ENCODE measurements at regions not wholly inside any gene's neighbourhood (a gene's known extent, or its start where the extent isn't known, plus 50 kb on each side); places are given as distances from the start of the nearest gene placed in this dataset.

DNA sequence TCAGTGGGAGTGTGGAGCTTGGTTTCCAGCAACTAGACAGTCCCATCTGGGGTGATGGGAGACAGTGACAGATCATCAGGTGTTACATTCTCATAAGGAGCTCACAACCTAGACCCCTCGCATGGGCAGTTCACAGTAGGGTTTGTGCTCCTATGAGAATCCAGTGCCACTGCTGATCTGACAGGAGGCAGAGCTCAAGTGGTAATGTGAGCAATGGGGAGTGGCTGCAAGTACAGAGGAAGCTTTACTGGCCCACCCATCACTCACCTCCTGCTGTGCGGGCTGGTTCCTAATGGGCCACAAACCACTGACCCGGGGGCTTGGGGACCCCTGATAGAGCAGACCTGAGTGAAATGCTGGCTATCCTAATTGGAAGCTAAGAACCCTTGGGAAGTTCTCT lies 242.8 kb downstream of the BAMBI start:
- Histone ChIP-seq H3K9me1 (ENCODE audit: control insufficient read depth, extremely low read depth, insufficient read depth, low read length) (no peaks in the 10 kb centered on the region), H3K9ac (ENCODE audit: control insufficient read depth, extremely low read depth, insufficient read depth, low read length) (no peak overlapping the region), H3K27ac (ENCODE audit: control insufficient read depth, insufficient read depth, low read length) (no peak overlapping the region), H4K20me1 (ENCODE audit: control insufficient read depth, extremely low read depth, insufficient read depth, low read length) (no peaks in the 10 kb centered on the region), H3K4me2 (ENCODE audit: control insufficient read depth, extremely low read depth, insufficient read depth, low read depth, low read length) (no peak overlapping the region), H3K36me3 (ENCODE audit: control insufficient read depth in 2 of 2, extremely low read depth in 1 of 2, insufficient read depth in 2 of 2, low read length in 2 of 2) (no peaks in the 10 kb centered on the region), H3K79me2 (ENCODE audit: control insufficient read depth, insufficient read depth, low read length) (no peaks in the 10 kb centered on the region), H3K27me3 (ENCODE audit: control insufficient read depth, extremely low read depth, insufficient read depth, low read length) (peaks cover 7% of the 10 kb centered on the region), H3K9me3 (ENCODE audit: control insufficient read depth, low read depth, low read length) (no peaks in the 10 kb centered on the region), H2AFZ (ENCODE audit: control insufficient read depth, low read length) (no peak overlapping the region), H3K4me1 (ENCODE audit: control insufficient read depth, extremely low read depth, insufficient read depth, low read length) (no peaks in the 10 kb centered on the region), H3K4me3 (ENCODE audit: control insufficient read depth in 2 of 3, extremely low read depth in 1 of 3, insufficient read depth in 2 of 3, low read depth in 1 of 3, low read length in 3 of 3) (no peak overlapping the region)
- DNase-seq (ENCODE audit: low read depth, low spot score) (no peak), FAIRE-seq (no peak)
- dilution Hi-C loops (cut with MboI; ENCODE audit: extremely low pct_ligation_motif_present, low sequenced_read_pairs) = no loop called here
- TF ChIP-seq, protein P1, sequence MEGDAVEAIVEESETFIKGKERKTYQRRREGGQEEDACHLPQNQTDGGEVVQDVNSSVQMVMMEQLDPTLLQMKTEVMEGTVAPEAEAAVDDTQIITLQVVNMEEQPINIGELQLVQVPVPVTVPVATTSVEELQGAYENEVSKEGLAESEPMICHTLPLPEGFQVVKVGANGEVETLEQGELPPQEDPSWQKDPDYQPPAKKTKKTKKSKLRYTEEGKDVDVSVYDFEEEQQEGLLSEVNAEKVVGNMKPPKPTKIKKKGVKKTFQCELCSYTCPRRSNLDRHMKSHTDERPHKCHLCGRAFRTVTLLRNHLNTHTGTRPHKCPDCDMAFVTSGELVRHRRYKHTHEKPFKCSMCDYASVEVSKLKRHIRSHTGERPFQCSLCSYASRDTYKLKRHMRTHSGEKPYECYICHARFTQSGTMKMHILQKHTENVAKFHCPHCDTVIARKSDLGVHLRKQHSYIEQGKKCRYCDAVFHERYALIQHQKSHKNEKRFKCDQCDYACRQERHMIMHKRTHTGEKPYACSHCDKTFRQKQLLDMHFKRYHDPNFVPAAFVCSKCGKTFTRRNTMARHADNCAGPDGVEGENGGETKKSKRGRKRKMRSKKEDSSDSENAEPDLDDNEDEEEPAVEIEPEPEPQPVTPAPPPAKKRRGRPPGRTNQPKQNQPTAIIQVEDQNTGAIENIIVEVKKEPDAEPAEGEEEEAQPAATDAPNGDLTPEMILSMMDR (optimal IDR thresholded peaks at IDR 0.05 in 1 of 3, IDR thresholded peaks at IDR 0.05 in 1 of 3, conservative IDR thresholded peaks at IDR 0.05 in 1 of 3; ENCODE audit: extremely low read depth in 1 of 3, insufficient read depth in 2 of 3, low read length in 3 of 3) = no peak
- TF ChIP-seq EZH2 (IDR thresholded peaks at IDR 0.05; ENCODE audit: low read length) = no peak

DNA sequence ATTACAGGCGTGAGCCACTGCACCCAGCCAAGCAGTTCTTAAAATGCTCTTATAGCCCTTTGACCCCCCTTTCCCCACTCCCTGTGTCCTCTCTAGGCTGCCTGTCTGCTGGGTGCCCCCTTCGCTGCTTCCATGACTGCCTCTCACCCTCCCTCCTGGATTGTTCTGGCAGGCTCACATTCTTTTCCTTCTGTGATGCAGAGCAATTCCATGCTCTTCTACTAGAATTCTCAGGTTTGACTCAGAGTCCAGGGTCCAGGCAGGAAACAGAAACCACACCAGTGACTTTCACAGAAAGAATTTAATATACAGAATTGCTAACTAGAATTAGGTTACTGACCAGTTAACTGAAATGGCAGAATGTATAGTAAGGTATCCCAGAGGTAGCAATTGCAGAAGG lies 244.8 kb downstream of the BAMBI start:
- dilution Hi-C loops (cut with MboI; ENCODE audit: extremely low pct_ligation_motif_present, low sequenced_read_pairs) = no loop called here
- Histone ChIP-seq H3K9me3 (ENCODE audit: control insufficient read depth, low read depth, low read length) (no peaks in the 10 kb centered on the region), H3K9ac (ENCODE audit: control insufficient read depth, extremely low read depth, insufficient read depth, low read length) (no peak overlapping the region), H3K4me2 (ENCODE audit: control insufficient read depth, extremely low read depth, insufficient read depth, low read depth, low read length) (no peak overlapping the region), H3K4me3 (ENCODE audit: control insufficient read depth in 2 of 3, extremely low read depth in 1 of 3, insufficient read depth in 2 of 3, low read depth in 1 of 3, low read length in 3 of 3) (no peak overlapping the region), H4K20me1 (ENCODE audit: control insufficient read depth, extremely low read depth, insufficient read depth, low read length) (no peaks in the 10 kb centered on the region), H3K9me1 (ENCODE audit: control insufficient read depth, extremely low read depth, insufficient read depth, low read length) (no peaks in the 10 kb centered on the region), H3K36me3 (ENCODE audit: control insufficient read depth in 2 of 2, extremely low read depth in 1 of 2, insufficient read depth in 2 of 2, low read length in 2 of 2) (no peaks in the 10 kb centered on the region), H3K79me2 (ENCODE audit: control insufficient read depth, insufficient read depth, low read length) (no peaks in the 10 kb centered on the region), H2AFZ (ENCODE audit: control insufficient read depth, low read length) (no peak overlapping the region), H3K27me3 (ENCODE audit: control insufficient read depth, extremely low read depth, insufficient read depth, low read length) (peaks cover 12% of the 10 kb centered on the region), H3K27ac (ENCODE audit: control insufficient read depth, insufficient read depth, low read length) (no peak overlapping the region), H3K4me1 (ENCODE audit: control insufficient read depth, extremely low read depth, insufficient read depth, low read length) (no peaks in the 10 kb centered on the region)
- TF ChIP-seq EZH2 (IDR thresholded peaks at IDR 0.05; ENCODE audit: low read length) = no peak
- TF ChIP-seq, protein P1 (optimal IDR thresholded peaks at IDR 0.05 in 1 of 3, IDR thresholded peaks at IDR 0.05 in 1 of 3, conservative IDR thresholded peaks at IDR 0.05 in 1 of 3; ENCODE audit: extremely low read depth in 1 of 3, insufficient read depth in 2 of 3, low read length in 3 of 3) = no peak
- no peak for DNase-seq (ENCODE audit: low read depth, low spot score)
- no peak for FAIRE-seq
